Urinary bladder (tissue), 3 donors: ENCODE measurements at regions not wholly inside any gene's neighbourhood (a gene's known extent, or its start where the extent isn't known, plus 50 kb on each side); places are given as distances from the start of the nearest gene placed in this dataset.
"Not testable (repeated sequence)": the region's sequence is repeated elsewhere in the genome, so short reads cannot be mapped to it uniquely, and the experiment has no call there.

Experiments used
- DNase-seq: peaks from one replicate; pipeline ENCODE4 v3.0.0-alpha.2; 2015; ENCODE audit errors: extremely low spot score
- H3K27ac ChIP-seq: one replicate; pipeline ENCODE4 v1.5.1; 2013; ENCODE audit warnings: low read depth, mild to moderate bottlenecking, moderate library complexity
- H3K36me3 ChIP-seq: one replicate; pipeline ENCODE4 v1.6.1; 2013; ENCODE audit warnings: mild to moderate bottlenecking, moderate library complexity; ENCODE audit not compliant: insufficient read depth
- H3K4me1 ChIP-seq: one replicate; pipeline ENCODE4 v1.6.1; 2013; ENCODE audit warnings: mild to moderate bottlenecking, moderate library complexity; ENCODE audit not compliant: insufficient read depth
- H3K4me3 ChIP-seq: one replicate; pipeline ENCODE4 v1.5.1; 2013; ENCODE audit warnings: low read depth, low read length
- WGBS: extraction: QIAGEN DNeasy Blood & Tissue Kit; methylation state at CpG from one replicate; pipeline ENCODE4 v1.1.7; 2013; 5-methylcytosine and 5-hydroxymethylcytosine counted together
- donor health status: healthy with polysubstance abuse.
- donor health status: healthy.

DNA sequence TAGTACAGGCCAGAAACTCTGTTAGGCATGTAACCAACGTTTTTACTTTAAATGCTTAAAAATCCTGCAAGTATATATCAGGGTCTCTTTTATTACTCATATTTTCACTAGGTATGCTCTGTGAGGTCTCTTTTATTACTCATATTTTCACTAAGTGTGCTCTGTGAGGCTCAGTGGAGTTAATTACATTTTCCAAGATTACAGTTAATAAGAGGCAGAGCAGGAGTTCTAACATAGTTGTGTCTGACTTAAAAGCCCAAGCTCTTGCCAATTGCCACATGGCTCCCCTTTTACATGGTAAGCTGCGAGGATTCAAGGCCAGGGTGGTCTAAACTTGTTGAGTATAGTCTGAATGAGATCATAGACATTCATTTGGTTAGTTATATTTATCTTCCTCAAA, 81.0 kb upstream of the ARMCX2 start:
- no peak for DNase-seq
- H3K4me1 ChIP-seq: no peaks in the 10 kb centered on the region
- H3K36me3 ChIP-seq: no peaks in the 10 kb centered on the region
- H3K4me3 ChIP-seq: no peak overlapping the region
- H3K27ac ChIP-seq: no peak overlapping the region
- WGBS: 43% methylated on average over 2 of the region's 2 CpGs

DNA sequence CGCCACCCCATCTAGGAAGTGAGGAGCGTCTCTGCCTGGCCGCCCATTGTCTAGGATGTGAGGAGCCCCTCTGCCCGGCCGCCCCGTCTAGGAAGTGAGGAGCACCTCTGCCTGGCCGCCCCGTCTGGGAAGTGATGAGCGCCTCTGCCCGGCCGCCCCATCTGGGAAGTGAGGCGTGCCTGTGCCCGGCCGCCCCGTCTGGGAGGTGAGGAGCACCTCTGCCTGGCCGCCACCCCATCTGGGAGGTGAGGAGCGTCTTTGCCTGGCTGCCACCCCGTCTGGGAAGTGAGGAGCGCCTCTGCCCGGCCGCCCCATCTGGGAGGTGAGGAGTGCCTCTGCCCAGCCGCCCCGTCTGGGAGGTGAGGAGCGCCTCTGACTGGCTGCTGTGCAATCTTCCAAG, 79.2 kb upstream of the ARMCX2 start:
- not testable (repeated sequence) for H3K27ac ChIP-seq, H3K4me3 ChIP-seq, H3K36me3 ChIP-seq, DNase-seq, H3K4me1 ChIP-seq
- 96% methylated on average over 24 of the region's 24 CpGs for WGBS

DNA sequence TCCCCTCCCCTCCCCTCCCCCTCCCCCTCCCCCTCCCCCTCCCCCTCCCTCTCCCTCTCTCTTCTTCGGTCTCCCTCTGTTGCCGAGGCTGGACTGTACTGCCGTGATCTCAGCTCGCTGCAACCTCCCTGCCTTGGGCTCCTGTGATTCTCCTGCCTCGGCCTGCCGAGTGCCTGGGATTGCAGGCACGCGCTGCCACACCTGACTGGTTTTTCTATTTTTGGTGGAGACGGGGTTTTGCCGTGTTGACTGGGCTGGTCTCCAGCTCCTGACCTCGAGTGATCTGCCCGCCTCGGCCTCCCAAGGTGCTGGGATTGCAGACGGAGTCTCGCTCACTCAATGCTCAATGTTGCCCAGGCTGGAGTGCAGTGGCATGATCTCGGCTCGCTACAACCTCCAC, 78.8 kb upstream of the ARMCX2 start:
- H3K4me3 ChIP-seq, DNase-seq, H3K27ac ChIP-seq, H3K4me1 ChIP-seq, H3K36me3 ChIP-seq: not testable (repeated sequence)
- WGBS: 94% methylated on average over 11 of the region's 17 CpGs

DNA sequence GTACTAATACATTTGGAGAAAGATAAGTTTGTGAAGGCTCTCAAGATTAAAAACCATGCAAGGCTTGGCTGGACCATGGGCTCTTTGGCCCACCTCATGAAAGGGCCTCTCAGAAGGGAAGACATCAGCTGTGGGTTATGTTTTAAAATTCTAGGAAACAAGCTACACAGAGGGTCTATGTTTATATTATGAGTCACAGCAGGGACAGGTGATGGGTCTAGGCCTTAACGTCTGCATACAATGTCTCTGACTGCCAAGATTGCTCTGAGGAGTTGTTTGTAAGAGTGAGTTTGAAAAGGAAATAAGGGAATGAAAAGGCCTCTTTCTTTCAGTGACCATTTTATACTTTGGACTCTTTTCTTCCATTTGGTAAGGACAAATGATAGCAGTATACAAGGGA, 77.0 kb upstream of the ARMCX2 start:
- 20% methylated on average over 1 of the region's 1 CpG for WGBS
- H3K4me1 ChIP-seq: no peaks in the 10 kb centered on the region
- no peaks in the 10 kb centered on the region for H3K36me3 ChIP-seq
- no peak overlapping the region for H3K27ac ChIP-seq
- no peak for DNase-seq
- H3K4me3 ChIP-seq: no peak overlapping the region

DNA sequence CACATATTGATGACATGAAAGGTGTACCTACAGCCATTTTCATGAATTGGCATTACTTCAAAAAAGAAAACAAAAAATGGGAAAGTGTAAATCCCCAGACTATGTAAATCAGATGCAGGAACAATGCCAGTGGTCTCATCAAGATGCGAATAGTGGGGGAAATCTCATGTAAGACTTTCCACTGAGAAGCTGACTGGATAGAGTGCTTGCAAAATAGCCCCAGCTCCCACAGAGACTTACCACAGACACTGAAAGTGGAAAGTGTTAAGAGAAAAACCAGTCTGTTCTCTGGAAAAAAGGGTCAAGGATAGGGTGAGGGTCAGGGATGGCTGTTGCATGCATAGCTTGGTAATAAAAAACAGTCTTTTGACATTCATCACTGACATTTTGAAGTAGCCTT, 73.2 kb upstream of the ARMCX2 start:
- no peaks in the 10 kb centered on the region for H3K36me3 ChIP-seq
- 69% methylated on average over 1 of the region's 1 CpG for WGBS
- H3K4me1 ChIP-seq: no peaks in the 10 kb centered on the region

DNA sequence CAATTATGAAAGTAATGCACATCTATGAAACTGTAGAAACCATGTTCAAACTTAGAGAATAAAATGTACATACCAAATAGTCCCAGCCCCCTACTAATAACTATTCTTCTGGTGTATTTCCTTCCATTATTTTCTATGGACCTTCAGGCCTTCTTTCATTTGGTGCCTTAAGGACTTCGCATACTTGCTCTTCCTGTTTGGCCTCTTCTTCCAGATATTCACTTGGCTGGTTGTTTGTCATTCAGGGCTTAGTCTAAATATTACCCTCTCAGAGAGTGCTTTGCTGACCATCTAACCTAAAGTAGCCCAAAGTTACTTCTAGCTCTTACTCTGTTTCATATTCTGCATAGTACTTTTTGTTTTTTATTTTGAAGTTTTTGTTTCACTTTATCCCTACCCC, 70.3 kb upstream of the ARMCX2 start:
- DNase-seq: no peak
- H3K36me3 ChIP-seq: no peaks in the 10 kb centered on the region
- H3K27ac ChIP-seq: no peak overlapping the region
- H3K4me1 ChIP-seq: no peaks in the 10 kb centered on the region
- WGBS: 56% methylated on average over 1 of the region's 1 CpG
- H3K4me3 ChIP-seq: no peak overlapping the region

More for the DNA sequence above, 73.2 kb upstream of the ARMCX2 start:
- no peak for DNase-seq
- H3K27ac ChIP-seq: no peak overlapping the region
- no peak overlapping the region for H3K4me3 ChIP-seq
